HG03521 (cell line): ENCODE measurements at regions not wholly inside any gene's neighbourhood (a gene's known extent, or its start where the extent isn't known, plus 50 kb on each side); places are given as distances from the start of the nearest gene placed in this dataset.
"Not testable (repeated sequence)": the region's sequence is repeated elsewhere in the genome, so short reads cannot be mapped to it uniquely, and the experiment has no call there.

Experiments used
- ATAC-seq: cut with Tn5 transposase; IDR thresholded peaks from one replicate; pipeline ENCODE4 v1.9.1; 2021; ENCODE audit warnings: mild to moderate bottlenecking, moderate library complexity; ENCODE audit not compliant: unreplicated experiment

- no peak for ATAC-seq
Observed at GRCh38 chr11:92122561-92122960, 102.1 kb upstream of the FAT3 start.

- no peak for ATAC-seq
Observed at GRCh38 chr11:92111287-92111686, 113.3 kb upstream of the FAT3 start.

GRCh38 chr11:92109466-92109865 is 115.2 kb upstream of the FAT3 start:
- ATAC-seq, result no peak

- no peak for ATAC-seq
Observed at GRCh38 chr11:92107331-92107730, 117.3 kb upstream of the FAT3 start.

GRCh38 chr11:92104349-92104748 is 120.3 kb upstream of the FAT3 start:
- ATAC-seq, result no peak

- ATAC-seq, result no peak
Observed at GRCh38 chr11:92101920-92102319, 122.7 kb upstream of the FAT3 start.

- ATAC-seq, result no peak
Observed at GRCh38 chr11:92099183-92099582, 125.4 kb upstream of the FAT3 start.

- ATAC-seq, result no peak
Observed at GRCh38 chr11:92098172-92098571, 126.4 kb upstream of the FAT3 start.

GRCh38 chr11:92087725-92088537 is 136.7 kb upstream of the FAT3 start:
- no peak for ATAC-seq

- no peak for ATAC-seq
Observed at GRCh38 chr11:92083123-92083522, 141.5 kb upstream of the FAT3 start.

- no peak for ATAC-seq
Observed at GRCh38 chr11:92082652-92083051, 142.0 kb upstream of the FAT3 start.

GRCh38 chr11:92074498-92074897 is 150.1 kb upstream of the FAT3 start:
- ATAC-seq, result not testable (repeated sequence)

- no peak for ATAC-seq
Observed at GRCh38 chr11:92071660-92072059, 153.0 kb upstream of the FAT3 start.

- no peak for ATAC-seq
Observed at GRCh38 chr11:92070026-92070889, 154.4 kb upstream of the FAT3 start.

- ATAC-seq, result no peak
Observed at GRCh38 chr11:92067016-92067415, 157.6 kb upstream of the FAT3 start.

GRCh38 chr11:92061456-92062062 is 163.1 kb upstream of the FAT3 start:
- no peak for ATAC-seq

GRCh38 chr11:92057849-92058442 is 166.7 kb upstream of the FAT3 start:
- no peak for ATAC-seq

- no peak for ATAC-seq
Observed at GRCh38 chr11:92053216-92053615, 171.4 kb upstream of the FAT3 start.

GRCh38 chr11:92050305-92050704 is 174.3 kb upstream of the FAT3 start:
- no peak for ATAC-seq

- ATAC-seq, result no peak
Observed at GRCh38 chr11:92048415-92048814, 176.2 kb upstream of the FAT3 start.

- no peak for ATAC-seq
Observed at GRCh38 chr11:92046103-92046502, 178.5 kb upstream of the FAT3 start.
